Activated CD4-positive, alpha-beta T cell treated with anti-CD3 and anti-CD28 coated beads, Interleukin-2, amount 50 U/mL, for 1 hour (primary cell): ENCODE measurements at regions not wholly inside any gene's neighbourhood (a gene's known extent, or its start where the extent isn't known, plus 50 kb on each side); places are given as distances from the start of the nearest gene placed in this dataset.

ENCODE experiments used
- DNase-seq: peaks from one replicate; pipeline ENCODE4 v3.0.0-alpha.2; 2020

- DNase-seq, result no peak
These were observed 276.9 kb upstream of the RUNX1 start for GRCh38 chr21:35325953-35326352.

GRCh38 chr21:35324372-35325220, 275.5 kb upstream of the RUNX1 start:
- no peak for DNase-seq

GRCh38 chr21:35323947-35324346, 274.8 kb upstream of the RUNX1 start:
- DNase-seq, result no peak

GRCh38 chr21:35321322-35322200, 272.5 kb upstream of the RUNX1 start:
- DNase-seq, result no peak

- no peak for DNase-seq
These were observed 270.7 kb upstream of the RUNX1 start for GRCh38 chr21:35319684-35320283.

GRCh38 chr21:35316933-35317332, 267.8 kb upstream of the RUNX1 start:
- no peak for DNase-seq

- no peak for DNase-seq
These were observed 267.4 kb upstream of the RUNX1 start for GRCh38 chr21:35316456-35316855.

GRCh38 chr21:35314857-35315582, 265.9 kb upstream of the RUNX1 start:
- no peak for DNase-seq

GRCh38 chr21:35311985-35312384, 262.9 kb upstream of the RUNX1 start:
- DNase-seq, result no peak

- no peak for DNase-seq
These were observed 260.2 kb upstream of the RUNX1 start for GRCh38 chr21:35309316-35309715.

GRCh38 chr21:35303085-35303484, 254.0 kb upstream of the RUNX1 start:
- no peak for DNase-seq

GRCh38 chr21:35298757-35299156, 249.7 kb upstream of the RUNX1 start:
- no peak for DNase-seq

GRCh38 chr21:35297665-35298064, 248.6 kb upstream of the RUNX1 start:
- DNase-seq, result no peak

GRCh38 chr21:35294231-35294898, 245.3 kb upstream of the RUNX1 start:
- DNase-seq, result no peak

GRCh38 chr21:35291973-35292627, 243.0 kb upstream of the RUNX1 start:
- DNase-seq, result no peak

GRCh38 chr21:35291034-35291433, 241.9 kb upstream of the RUNX1 start:
- no peak for DNase-seq

- no peak for DNase-seq
These were observed 239.1 kb upstream of the RUNX1 start for GRCh38 chr21:35288238-35288637.

- DNase-seq, result no peak
These were observed 235.1 kb upstream of the RUNX1 start for GRCh38 chr21:35284199-35284598.

GRCh38 chr21:35282944-35283343, 233.8 kb upstream of the RUNX1 start:
- DNase-seq, result no peak

- no peak for DNase-seq
These were observed 232.9 kb upstream of the RUNX1 start for GRCh38 chr21:35281956-35282355.

- no peak for DNase-seq
These were observed 231.1 kb upstream of the RUNX1 start for GRCh38 chr21:35280231-35280630.

- DNase-seq, result no peak
These were observed 226.7 kb upstream of the RUNX1 start for GRCh38 chr21:35275776-35276175.
